Adrenal gland (tissue), 5 donors: ENCODE measurements at regions not wholly inside any gene's neighbourhood (a gene's known extent, or its start where the extent isn't known, plus 50 kb on each side); places are given as distances from the start of the nearest gene placed in this dataset.

Experiments used
- POLR2A ChIP-seq, 2 donors: fragments of 450-650 bp; IDR thresholded peaks; one replicate each; pipeline ENCODE4 v1.6.1; 2017; ENCODE audit warnings: antibody characterized with exemption in 2 of 2, mild to moderate bottlenecking in 2 of 2, moderate library complexity in 1 of 2
- TF ChIP-seq, protein P1 (sequence below), 6 experiments: fragments of 450-650 bp in 4 of 6; fragments of 200-600 bp in 2 of 6; sonication (generic) in 1 of 6; IDR thresholded peaks; 1 replicate in 5 of 6; 2 replicates in 1 of 6; pipeline versions ENCODE4 v1.5.1 to v1.8.0; 2016 to 2021; ENCODE audit warnings: antibody characterized with exemption in 6 of 6, mild to moderate bottlenecking in 2 of 6, moderate library complexity in 1 of 6
- donor health status: DM: no; HTN: no; CAD: no.

DNA sequence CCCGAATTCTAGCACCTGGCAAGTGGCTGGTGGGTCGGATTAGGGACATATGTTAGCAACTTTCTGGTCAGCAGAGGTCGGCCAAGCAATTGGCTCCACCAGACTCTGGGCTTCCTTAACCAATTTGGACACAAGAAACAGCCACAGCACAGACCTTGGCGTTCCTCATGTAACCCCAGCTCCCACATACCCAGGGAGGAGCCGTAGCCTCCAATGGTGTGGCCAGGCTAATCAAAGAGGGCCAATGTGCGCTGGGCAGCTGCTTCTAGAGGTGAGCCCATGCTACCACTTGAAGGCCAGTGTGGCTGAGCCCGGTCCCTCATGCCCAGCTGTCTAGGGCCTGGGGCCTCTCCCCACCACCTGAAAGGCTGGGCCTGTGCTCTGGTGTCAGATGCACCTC is 82.5 kb upstream of the MSX1 start:
- TF ChIP-seq, protein P1, sequence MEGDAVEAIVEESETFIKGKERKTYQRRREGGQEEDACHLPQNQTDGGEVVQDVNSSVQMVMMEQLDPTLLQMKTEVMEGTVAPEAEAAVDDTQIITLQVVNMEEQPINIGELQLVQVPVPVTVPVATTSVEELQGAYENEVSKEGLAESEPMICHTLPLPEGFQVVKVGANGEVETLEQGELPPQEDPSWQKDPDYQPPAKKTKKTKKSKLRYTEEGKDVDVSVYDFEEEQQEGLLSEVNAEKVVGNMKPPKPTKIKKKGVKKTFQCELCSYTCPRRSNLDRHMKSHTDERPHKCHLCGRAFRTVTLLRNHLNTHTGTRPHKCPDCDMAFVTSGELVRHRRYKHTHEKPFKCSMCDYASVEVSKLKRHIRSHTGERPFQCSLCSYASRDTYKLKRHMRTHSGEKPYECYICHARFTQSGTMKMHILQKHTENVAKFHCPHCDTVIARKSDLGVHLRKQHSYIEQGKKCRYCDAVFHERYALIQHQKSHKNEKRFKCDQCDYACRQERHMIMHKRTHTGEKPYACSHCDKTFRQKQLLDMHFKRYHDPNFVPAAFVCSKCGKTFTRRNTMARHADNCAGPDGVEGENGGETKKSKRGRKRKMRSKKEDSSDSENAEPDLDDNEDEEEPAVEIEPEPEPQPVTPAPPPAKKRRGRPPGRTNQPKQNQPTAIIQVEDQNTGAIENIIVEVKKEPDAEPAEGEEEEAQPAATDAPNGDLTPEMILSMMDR (IDR thresholded peaks at IDR 0.05) = no peak
- no peak for TF ChIP-seq POLR2A (IDR thresholded peaks at IDR 0.05)
